AG04449 (cell line): ENCODE measurements at regions not wholly inside any gene's neighbourhood (a gene's known extent, or its start where the extent isn't known, plus 50 kb on each side); places are given as distances from the start of the nearest gene placed in this dataset.

Experiments used
- CTCF ChIA-PET: fragments of 350-600 bp; formaldehyde crosslinking; extraction: SDS; loops from one replicate; lab custom pipeline; 2021; ENCODE audit warnings: antibody characterized with exemption; lab: Yijun Ruan, JAX
- POLR2A ChIA-PET: fragments of 400-600, 350-600 bp; formaldehyde crosslinking; extraction: SDS; loops from one replicate; lab custom pipeline; 2020; ENCODE audit warnings: antibody characterized with exemption, inconsistent platforms; lab: Yijun Ruan, JAX
- DNase-seq: peaks from one replicate; pipeline ENCODE4 v3.0.0-alpha.2; 2010; ENCODE audit warnings: low read depth, low spot score
- H3K4me3 ChIP-seq: 2 replicates; pipeline ENCODE4 v1.5.1; 2011; ENCODE audit warnings: low read depth, mild to moderate bottlenecking, control low read depth, low read length
- CTCF ChIP-seq: IDR thresholded peaks from one replicate; pipeline ENCODE4 v1.5.1; 2011; ENCODE audit warnings: mild to moderate bottlenecking, moderate library complexity, low read length, control low read depth, inconsistent platforms; ENCODE audit not compliant: insufficient read depth; ENCODE audit errors: missing control alignments

- no peak overlapping the region for H3K4me3 ChIP-seq
- DNase-seq = no peak
- CTCF ChIA-PET = no interaction called here
- POLR2A ChIA-PET = no interaction called here
- TF ChIP-seq CTCF = no peak
Measured at GRCh38 chr11:25891960-25892359, 440.0 kb upstream of the ANO3 start.

- no peak for DNase-seq
- ChIA-PET POLR2A (no interaction called here), CTCF (no interaction called here)
Measured at GRCh38 chr11:25899617-25900160, 432.2 kb upstream of the ANO3 start.

GRCh38 chr11:25900814-25901213, 431.1 kb upstream of the ANO3 start:
- DNase-seq = no peak
- no peak for TF ChIP-seq CTCF
- POLR2A ChIA-PET = no interaction called here

More at GRCh38 chr11:25899617-25900160, 432.2 kb upstream of the ANO3 start:
- TF ChIP-seq CTCF = no peak
- H3K4me3 ChIP-seq = no peak overlapping the region

GRCh38 chr11:25901415-25901814, 430.5 kb upstream of the ANO3 start:
- DNase-seq = no peak
- no peak for TF ChIP-seq CTCF
- POLR2A ChIA-PET = no interaction called here
- CTCF ChIA-PET = no interaction called here
- H3K4me3 ChIP-seq = no peak overlapping the region

More at GRCh38 chr11:25900814-25901213, 431.1 kb upstream of the ANO3 start:
- CTCF ChIA-PET = no interaction called here
- H3K4me3 ChIP-seq = no peak overlapping the region

GRCh38 chr11:25902476-25902875, 429.5 kb upstream of the ANO3 start:
- TF ChIP-seq CTCF = no peak
- ChIA-PET CTCF (no interaction called here), POLR2A (no interaction called here)
- no peak for DNase-seq
- no peak overlapping the region for H3K4me3 ChIP-seq

- no peak for DNase-seq
- H3K4me3 ChIP-seq = no peak overlapping the region
- ChIA-PET CTCF (no interaction called here), POLR2A (no interaction called here)
- no peak for TF ChIP-seq CTCF
Measured at GRCh38 chr11:25908726-25909125, 423.2 kb upstream of the ANO3 start.
